ENCODE measurements at regions not wholly inside any gene's neighbourhood (a gene's known extent, or its start where the extent isn't known, plus 50 kb on each side); places are given as distances from the start of the nearest gene placed in this dataset.

- TF ChIP-seq CTCF (tag by site-specific recombination; IDR thresholded peaks at IDR 0.05) (no peak), BCL11B (tag by site-specific recombination; IDR thresholded peaks at IDR 0.05; ENCODE audit: low read depth) (no peak), ZNF133 (tag by site-specific recombination; IDR thresholded peaks at IDR 0.05) (no peak), ZNF76 (tag by site-specific recombination; IDR thresholded peaks at IDR 0.05; ENCODE audit: borderline replicate concordance, low read depth) (no peak), HIC1 (tag by site-specific recombination; IDR thresholded peaks at IDR 0.05) (no peak), ZNF302 (tag by site-specific recombination; IDR thresholded peaks at IDR 0.05; ENCODE audit: low read depth) (no peak), ZNF221 (tag by site-specific recombination; IDR thresholded peaks at IDR 0.05; ENCODE audit: borderline replicate concordance) (no peak)
Observed at GRCh38 chr2:19733390-19733789, 168.4 kb downstream of the TTC32 start.
